PC-3 (cell line): ENCODE measurements at regions not wholly inside any gene's neighbourhood (a gene's known extent, or its start where the extent isn't known, plus 50 kb on each side); places are given as distances from the start of the nearest gene placed in this dataset.

ENCODE experiments used
- ATAC-seq: fragments of 200-7000 bp; cut with Tn5 transposase; 2 replicates; pipeline ENCODE4 v1.9.1; 2020; ENCODE audit warnings: mild to moderate bottlenecking, moderate library complexity
- BruUV-seq: library from RNA; stranded (reverse); fragments of 400-500 nt; replicated peaks from 2 replicates; lab custom pipeline; 2021; lab: Mats Ljungman, UMichigan
- CTCF ChIA-PET: fragments of 300-600 bp; sonication (Branson Sonifier 250); formaldehyde crosslinking; loops from one replicate; lab custom pipeline; 2022; ENCODE audit warnings: antibody characterized with exemption; lab: Charles Lee
- POLR2A ChIA-PET: fragments of 300-600 bp; sonication (Branson Sonifier 250); formaldehyde crosslinking; loops from one replicate; lab custom pipeline; 2022; ENCODE audit warnings: antibody characterized with exemption; ENCODE audit not compliant: unreplicated experiment; lab: Charles Lee
- DNase-seq: peaks from one replicate; pipeline ENCODE4 v3.0.0-alpha.2; 2015
- H2AFZ ChIP-seq: fragments of 300-600 bp; sonication (generic); 2 replicates; pipeline ENCODE4 v1.6.0; 2016; ENCODE audit warnings: antibody characterized with exemption, low read length
- H3F3A ChIP-seq: fragments of 300-600 bp; sonication (generic); one replicate; pipeline ENCODE4 v1.6.0; 2017; ENCODE audit warnings: antibody characterized with exemption, low read length, control low read depth, mild to moderate bottlenecking; ENCODE audit not compliant: unreplicated experiment
- H3K27ac ChIP-seq: fragments of 300-600 bp; sonication (generic); 2 replicates; pipeline ENCODE4 v1.5.1; 2016; ENCODE audit warnings: mild to moderate bottlenecking, low read length
- H3K27me3 ChIP-seq: fragments of 300-600 bp; sonication (generic); 2 replicates; pipeline ENCODE4 v1.6.1; 2016; ENCODE audit warnings: low read length, mixed read lengths
- H3K36me3 ChIP-seq: fragments of 300-600 bp; sonication (generic); 2 replicates; pipeline ENCODE4 v1.6.1; 2016; ENCODE audit warnings: low read depth, mixed run types, low read length, mixed read lengths
- H3K4me1 ChIP-seq: fragments of 300-600 bp; sonication (generic); 2 replicates; pipeline ENCODE4 v1.5.1; 2016; ENCODE audit warnings: low read length; ENCODE audit not compliant: insufficient read depth
- H3K4me2 ChIP-seq: fragments of 300-600 bp; sonication (generic); 2 replicates; pipeline ENCODE4 v1.6.0; 2016; ENCODE audit warnings: low read length
- H3K4me3 ChIP-seq: fragments of 300-600 bp; sonication (generic); 2 replicates; pipeline ENCODE4 v1.5.1; 2016; ENCODE audit warnings: mild to moderate bottlenecking, low read length, mixed read lengths
- H3K79me2 ChIP-seq: fragments of 300-600 bp; sonication (generic); 2 replicates; pipeline ENCODE4 v1.6.1; 2017; ENCODE audit warnings: low read length, mixed read lengths
- H3K9ac ChIP-seq: fragments of 300-600 bp; sonication (generic); 2 replicates; pipeline ENCODE4 v1.6.0; 2016; ENCODE audit warnings: mild to moderate bottlenecking, low read length
- H3K9me2 ChIP-seq: fragments of 300-600 bp; sonication (generic); replicated peaks from 2 replicates; pipeline ENCODE4 v1.6.1; 2016; ENCODE audit warnings: mixed run types, low read length, mixed read lengths
- H3K9me3 ChIP-seq: fragments of 300-600 bp; sonication (generic); 2 replicates; pipeline ENCODE4 v1.6.1; 2016; ENCODE audit warnings: low read length, mixed read lengths
- H4K20me1 ChIP-seq: fragments of 300-600 bp; sonication (generic); 2 replicates; pipeline ENCODE4 v1.6.1; 2016; ENCODE audit warnings: low read length, mixed read lengths
- EZH2 ChIP-seq: fragments of 300-600 bp; sonication (generic); IDR thresholded peaks from one replicate; pipeline ENCODE4 v1.6.1; 2017; ENCODE audit warnings: antibody characterized with exemption, mild to moderate bottlenecking, low read length; ENCODE audit not compliant: unreplicated experiment
- EZH2phosphoT487 ChIP-seq: fragments of 300-600 bp; sonication (generic); IDR thresholded peaks from 2 replicates; pipeline ENCODE4 v1.6.1; 2018; ENCODE audit warnings: mild to moderate bottlenecking, antibody characterized with exemption, low read length, borderline replicate concordance
- intact Hi-C: fragments of 100-400 bp; cut with micrococcal nuclease; formaldehyde crosslinking; loops from 2 replicates; pipeline ENCODE4 v1.9.0; 2023
- TF ChIP-seq, protein P1 (sequence below): fragments of 300-600 bp; sonication (generic); conservative IDR thresholded peaks from 2 replicates; pipeline ENCODE4 v1.5.1; 2017; ENCODE audit warnings: antibody characterized with exemption, low read depth, mild to moderate bottlenecking, low read length

DNA sequence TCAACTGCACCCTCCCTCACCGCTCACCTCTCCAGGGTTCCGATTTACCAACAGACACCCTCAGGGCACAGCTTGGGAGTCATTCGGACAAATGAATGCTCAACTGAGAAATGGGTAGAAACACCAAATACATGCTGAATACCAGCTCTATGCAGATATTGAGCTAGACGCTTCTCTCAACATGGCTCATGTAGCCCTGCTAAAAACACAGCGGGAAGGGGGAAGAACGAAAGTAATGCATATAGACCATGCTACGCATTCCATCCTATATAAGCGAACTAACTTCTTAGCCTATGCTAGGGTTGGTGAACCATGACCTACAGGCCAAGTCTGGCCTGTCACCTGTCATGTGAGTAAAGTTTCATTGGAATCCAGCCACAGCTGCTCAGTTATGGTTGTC lies 304.0 kb downstream of the UQCRFS1 start:
- POLR2A ChIA-PET = no interaction called here
- H4K20me1 ChIP-seq = no peaks in the 10 kb centered on the region
- no peaks in the 10 kb centered on the region for H3K36me3 ChIP-seq
- no peaks in the 10 kb centered on the region for H3K9me2 ChIP-seq
- no peaks in the 10 kb centered on the region for H3K4me1 ChIP-seq
- no TSS peak for BruUV-seq
- H3K27ac ChIP-seq = no peak overlapping the region
- H3K27me3 ChIP-seq = no peaks in the 10 kb centered on the region
- ATAC-seq (no peak), DNase-seq (no peak)
- intact Hi-C loops = no loop called here
- no peak overlapping the region for H3K9ac ChIP-seq
- H3K4me3 ChIP-seq = no peak overlapping the region
- no peak overlapping the region for H3K4me2 ChIP-seq
- no peaks in the 10 kb centered on the region for H3K79me2 ChIP-seq
- no peak for TF ChIP-seq EZH2
- TF ChIP-seq, protein P1, sequence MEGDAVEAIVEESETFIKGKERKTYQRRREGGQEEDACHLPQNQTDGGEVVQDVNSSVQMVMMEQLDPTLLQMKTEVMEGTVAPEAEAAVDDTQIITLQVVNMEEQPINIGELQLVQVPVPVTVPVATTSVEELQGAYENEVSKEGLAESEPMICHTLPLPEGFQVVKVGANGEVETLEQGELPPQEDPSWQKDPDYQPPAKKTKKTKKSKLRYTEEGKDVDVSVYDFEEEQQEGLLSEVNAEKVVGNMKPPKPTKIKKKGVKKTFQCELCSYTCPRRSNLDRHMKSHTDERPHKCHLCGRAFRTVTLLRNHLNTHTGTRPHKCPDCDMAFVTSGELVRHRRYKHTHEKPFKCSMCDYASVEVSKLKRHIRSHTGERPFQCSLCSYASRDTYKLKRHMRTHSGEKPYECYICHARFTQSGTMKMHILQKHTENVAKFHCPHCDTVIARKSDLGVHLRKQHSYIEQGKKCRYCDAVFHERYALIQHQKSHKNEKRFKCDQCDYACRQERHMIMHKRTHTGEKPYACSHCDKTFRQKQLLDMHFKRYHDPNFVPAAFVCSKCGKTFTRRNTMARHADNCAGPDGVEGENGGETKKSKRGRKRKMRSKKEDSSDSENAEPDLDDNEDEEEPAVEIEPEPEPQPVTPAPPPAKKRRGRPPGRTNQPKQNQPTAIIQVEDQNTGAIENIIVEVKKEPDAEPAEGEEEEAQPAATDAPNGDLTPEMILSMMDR = no peak
- no peak for TF ChIP-seq EZH2phosphoT487
- CTCF ChIA-PET = no interaction called here
- H3F3A ChIP-seq = no peaks in the 10 kb centered on the region
- no peak overlapping the region for H2AFZ ChIP-seq
- no peaks in the 10 kb centered on the region for H3K9me3 ChIP-seq

DNA sequence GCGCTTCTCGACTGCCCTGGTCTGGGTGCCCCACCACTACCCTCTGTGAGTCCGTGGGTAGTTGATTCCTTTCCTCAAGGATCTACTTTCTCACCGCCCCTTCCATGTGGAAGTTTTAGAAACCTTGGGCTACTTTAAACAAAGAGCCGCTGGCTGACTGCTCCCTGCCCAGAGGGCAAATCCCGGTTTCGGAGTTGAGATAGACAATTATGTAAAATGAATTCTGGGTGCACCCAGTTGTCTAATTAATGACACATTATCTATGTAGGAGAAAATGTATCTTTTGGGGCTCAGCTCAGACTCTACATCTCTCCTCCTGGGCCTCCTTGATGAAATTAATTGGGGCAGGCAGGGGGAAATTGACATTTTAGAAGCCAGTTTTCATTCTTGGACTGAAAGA lies 305.4 kb downstream of the UQCRFS1 start:
- ChIA-PET POLR2A (no interaction called here), CTCF (no interaction called here)
- Histone ChIP-seq H3K9me2 (no peaks in the 10 kb centered on the region), H4K20me1 (no peaks in the 10 kb centered on the region), H3K79me2 (no peaks in the 10 kb centered on the region), H3K9ac (no peak overlapping the region), H3K4me3 (no peak overlapping the region), H3K4me1 (no peaks in the 10 kb centered on the region), H3K27me3 (no peaks in the 10 kb centered on the region), H3K4me2 (no peak overlapping the region), H3K27ac (no peak overlapping the region), H3F3A (no peaks in the 10 kb centered on the region), H3K36me3 (no peaks in the 10 kb centered on the region), H2AFZ (no peak overlapping the region), H3K9me3 (no peaks in the 10 kb centered on the region)
- TF ChIP-seq, protein P1 = no peak
- no peak for TF ChIP-seq EZH2
- TF ChIP-seq EZH2phosphoT487 = no peak
- BruUV-seq = no TSS peak
- no peak for ATAC-seq
- intact Hi-C loops = no loop called here
- no peak for DNase-seq

DNA sequence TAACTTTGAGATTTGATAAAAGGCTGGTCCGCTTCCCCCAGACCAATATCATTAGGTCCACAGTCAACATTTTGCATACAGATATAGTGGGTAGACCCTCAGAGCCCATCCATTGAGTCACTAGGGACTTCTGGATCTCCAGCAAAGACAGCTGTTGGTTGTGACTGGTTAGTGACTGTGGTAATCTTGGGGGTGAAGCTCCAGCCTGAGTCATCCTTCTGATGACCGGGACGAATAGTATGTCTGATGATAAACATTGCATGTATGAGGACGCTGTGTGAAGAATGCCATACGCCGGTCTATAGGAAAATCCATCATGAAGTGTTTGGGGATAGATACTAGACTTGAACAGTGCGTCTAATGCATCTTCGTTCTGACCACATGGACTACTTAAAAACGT lies 307.0 kb downstream of the UQCRFS1 start:
- ATAC-seq = no peak
- no TSS peak for BruUV-seq
- H2AFZ ChIP-seq = no peak overlapping the region

More for the DNA sequence above, 307.0 kb downstream of the UQCRFS1 start:
- Histone ChIP-seq H3F3A (no peaks in the 10 kb centered on the region), H3K27me3 (no peaks in the 10 kb centered on the region), H3K27ac (no peak overlapping the region), H3K9ac (no peak overlapping the region), H3K79me2 (no peaks in the 10 kb centered on the region), H3K4me3 (no peak overlapping the region), H3K36me3 (no peaks in the 10 kb centered on the region), H3K9me3 (no peaks in the 10 kb centered on the region), H4K20me1 (no peaks in the 10 kb centered on the region), H3K4me1 (no peaks in the 10 kb centered on the region), H3K4me2 (no peak overlapping the region), H3K9me2 (no peaks in the 10 kb centered on the region)
- ChIA-PET CTCF (no interaction called here), POLR2A (no interaction called here)
- TF ChIP-seq, protein P1 = no peak
- no peak for TF ChIP-seq EZH2phosphoT487
- DNase-seq = no peak
- intact Hi-C loops = no loop called here
